ENCODE measurements at regions not wholly inside any gene's neighbourhood (a gene's known extent, or its start where the extent isn't known, plus 50 kb on each side); places are given as distances from the start of the nearest gene placed in this dataset.

- no peak for DNase-seq
Observed at GRCh38 chr1:48164571-48164970, 57.9 kb upstream of the SLC5A9 start.

GRCh38 chr1:48160486-48161132 lies 61.9 kb upstream of the SLC5A9 start:
- DNase-seq: no peak

- no peak for DNase-seq
Observed at GRCh38 chr1:48139275-48139674, 83.2 kb upstream of the SLC5A9 start.

DNA sequence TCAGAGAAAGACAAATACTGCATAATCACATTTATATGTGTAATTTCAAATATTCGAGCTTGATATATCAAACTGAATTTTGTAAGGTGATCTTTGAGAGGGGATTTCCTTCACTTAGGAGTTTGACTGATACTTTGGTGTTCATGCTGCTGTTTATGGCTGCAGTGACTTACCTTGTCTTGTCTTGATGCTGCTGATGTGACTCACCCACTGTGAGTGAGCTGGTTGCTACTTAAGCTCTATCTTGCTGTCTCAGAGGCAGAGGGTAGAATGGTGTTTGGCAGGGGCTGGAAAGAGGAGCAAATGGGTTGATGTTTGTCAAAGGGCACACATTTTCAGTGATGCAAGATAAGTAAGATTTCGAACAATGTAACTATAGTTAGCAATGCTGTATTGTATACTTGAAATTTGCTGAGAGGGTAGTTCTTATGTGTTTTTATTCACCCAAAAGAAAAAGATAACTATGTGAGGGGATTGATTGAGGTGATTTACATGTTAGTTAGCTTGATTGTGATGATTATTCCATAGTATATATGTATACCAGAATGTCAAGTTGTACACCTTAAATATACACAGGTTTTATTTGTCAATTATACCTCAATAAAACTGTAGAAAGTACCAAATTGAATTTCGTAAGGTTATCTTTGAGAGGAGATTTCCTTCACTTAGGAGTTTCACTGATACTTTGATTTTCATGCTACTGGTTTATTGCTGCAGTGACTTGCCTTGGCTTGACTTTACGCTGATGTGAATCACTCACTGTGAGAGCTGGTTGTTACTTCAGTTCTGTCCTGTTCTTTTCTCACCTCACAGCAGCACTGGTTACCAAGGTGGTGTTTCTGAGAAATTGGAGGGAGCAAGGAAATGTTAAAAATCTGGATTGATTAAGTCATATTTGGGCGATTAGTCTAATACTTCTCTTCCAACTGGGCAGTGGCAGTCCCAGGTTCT lies 94.5 kb upstream of the SLC5A9 start:
- no peak for DNase-seq

DNA sequence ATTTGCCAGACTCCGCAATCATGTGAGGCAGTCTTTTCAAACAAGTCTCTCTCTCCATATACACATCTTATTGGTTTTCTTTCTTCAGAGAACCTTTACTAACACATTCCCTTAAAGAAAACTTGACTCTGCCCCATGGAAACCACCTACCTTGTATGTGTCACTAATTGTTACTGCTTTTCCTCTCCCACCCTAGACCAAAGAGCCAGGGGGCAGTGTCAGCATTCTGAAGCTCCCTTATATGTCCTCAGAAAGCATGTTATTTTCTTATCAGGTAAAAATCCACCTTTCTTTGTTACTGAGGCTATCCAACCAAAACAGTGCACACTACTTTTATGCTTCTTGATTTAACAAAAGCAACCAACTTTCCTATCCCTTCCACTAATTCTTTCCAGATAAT lies 98.9 kb upstream of the SLC5A9 start:
- no peak for DNase-seq

- DNase-seq: no peak
Observed at GRCh38 chr1:48121955-48122354, 100.6 kb upstream of the SLC5A9 start.

DNA sequence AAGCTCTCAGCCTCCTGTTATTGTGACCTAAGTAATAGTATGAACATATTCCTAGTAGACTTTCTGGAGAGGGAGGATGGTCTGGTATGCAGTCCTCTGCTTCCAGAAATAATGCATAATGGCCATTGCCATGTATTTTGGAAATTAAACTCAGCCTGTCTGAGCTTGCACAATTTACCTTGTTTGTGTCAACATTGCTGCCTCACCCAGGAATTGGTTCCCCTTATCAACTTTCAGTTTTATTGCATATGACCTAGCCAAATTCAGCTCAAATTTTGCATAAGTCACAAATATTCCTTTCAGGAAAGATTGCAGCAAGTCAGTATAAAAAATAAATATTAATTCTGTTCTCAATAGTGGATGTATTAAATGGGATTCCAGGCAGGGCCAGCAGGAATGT lies 101.9 kb upstream of the SLC5A9 start:
- DNase-seq: peak; percentile 8

DNA sequence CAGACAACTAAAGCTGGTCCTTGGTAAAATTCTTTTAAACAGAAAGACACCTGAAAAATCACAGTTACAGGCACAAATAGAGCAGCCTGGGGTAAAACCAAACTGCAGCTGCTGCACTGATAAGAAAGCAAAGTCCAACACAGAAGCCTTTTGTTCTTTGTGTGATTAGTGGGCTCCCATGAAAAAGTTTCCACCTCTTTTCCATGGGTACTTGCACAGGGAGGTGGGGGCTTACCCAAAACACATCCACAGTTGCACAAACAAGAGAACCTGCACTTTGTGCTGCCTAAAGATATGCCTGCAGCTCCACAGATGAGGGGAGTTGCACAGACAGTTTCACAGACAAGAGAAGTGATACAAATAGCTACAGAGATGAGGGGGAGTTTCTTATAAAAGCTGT lies 106.7 kb upstream of the SLC5A9 start:
- DNase-seq: no peak

- no peak for DNase-seq
Observed at GRCh38 chr1:48114596-48115382, 107.7 kb upstream of the SLC5A9 start.

GRCh38 chr1:48109390-48110013 lies 112.3 kb upstream of the TRABD2B start:
- peak; percentile 67 for DNase-seq

DNA sequence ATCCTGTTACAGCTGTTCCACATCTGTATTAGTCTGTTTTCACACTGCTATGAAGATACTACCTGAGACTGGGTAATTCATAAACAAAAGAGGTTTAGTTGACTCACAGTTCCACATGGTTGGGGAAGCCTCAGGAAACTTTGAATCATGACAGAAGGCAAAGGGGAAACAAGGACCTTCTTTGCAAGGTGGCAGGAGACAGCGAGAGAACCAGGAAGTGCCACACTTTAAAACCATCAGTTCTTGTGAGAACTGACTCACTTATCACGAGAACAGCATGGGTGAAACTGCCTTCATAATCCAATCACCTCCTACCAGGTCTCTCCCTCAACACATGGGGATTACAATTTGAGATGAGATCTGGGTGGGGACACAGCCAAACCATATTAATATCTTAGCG lies 110.3 kb upstream of the TRABD2B start:
- peak; percentile 41 for DNase-seq

DNA sequence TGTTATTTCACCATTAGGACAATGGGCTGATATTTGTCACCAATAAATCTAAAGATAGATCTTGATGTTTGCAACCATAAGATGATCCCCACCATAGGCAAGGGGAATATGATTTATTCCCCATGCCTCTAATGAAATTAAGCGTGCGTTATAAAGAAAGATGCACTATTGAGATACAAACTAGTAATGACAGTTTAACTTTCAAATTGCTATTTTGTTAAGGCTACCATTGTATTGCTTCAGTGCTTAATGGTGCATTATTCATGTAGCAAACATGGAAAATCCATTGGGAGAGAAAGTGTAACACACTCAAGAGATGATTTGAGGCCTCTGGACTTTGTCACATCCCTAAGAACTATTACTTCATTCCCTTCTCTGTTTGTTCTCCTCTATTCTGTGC lies 108.9 kb upstream of the TRABD2B start:
- no peak for DNase-seq

GRCh38 chr1:48105165-48105564 lies 108.0 kb upstream of the TRABD2B start:
- peak; percentile 12 for DNase-seq

GRCh38 chr1:48103495-48103894 lies 106.3 kb upstream of the TRABD2B start:
- no peak for DNase-seq

DNA sequence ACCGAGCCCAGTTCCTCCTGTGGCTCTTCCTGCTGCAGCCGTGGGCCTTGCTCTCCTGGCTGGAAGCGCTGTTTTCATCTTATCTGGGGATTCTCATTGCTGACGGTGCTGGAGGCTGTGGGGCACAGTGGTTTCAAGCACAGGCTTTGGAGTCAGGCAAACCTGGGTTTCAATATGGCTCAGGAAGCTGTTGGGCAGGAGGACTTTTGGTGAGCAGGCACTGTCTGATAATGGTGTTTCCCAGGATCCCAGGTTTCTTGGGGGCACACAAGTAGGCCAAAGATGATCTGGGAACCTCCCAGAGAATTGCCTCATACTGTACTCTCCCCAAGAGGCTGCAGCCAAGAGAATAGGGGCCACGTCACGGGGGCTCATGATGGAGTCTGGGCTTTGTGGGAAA lies 105.6 kb upstream of the TRABD2B start:
- DNase-seq: no peak

DNA sequence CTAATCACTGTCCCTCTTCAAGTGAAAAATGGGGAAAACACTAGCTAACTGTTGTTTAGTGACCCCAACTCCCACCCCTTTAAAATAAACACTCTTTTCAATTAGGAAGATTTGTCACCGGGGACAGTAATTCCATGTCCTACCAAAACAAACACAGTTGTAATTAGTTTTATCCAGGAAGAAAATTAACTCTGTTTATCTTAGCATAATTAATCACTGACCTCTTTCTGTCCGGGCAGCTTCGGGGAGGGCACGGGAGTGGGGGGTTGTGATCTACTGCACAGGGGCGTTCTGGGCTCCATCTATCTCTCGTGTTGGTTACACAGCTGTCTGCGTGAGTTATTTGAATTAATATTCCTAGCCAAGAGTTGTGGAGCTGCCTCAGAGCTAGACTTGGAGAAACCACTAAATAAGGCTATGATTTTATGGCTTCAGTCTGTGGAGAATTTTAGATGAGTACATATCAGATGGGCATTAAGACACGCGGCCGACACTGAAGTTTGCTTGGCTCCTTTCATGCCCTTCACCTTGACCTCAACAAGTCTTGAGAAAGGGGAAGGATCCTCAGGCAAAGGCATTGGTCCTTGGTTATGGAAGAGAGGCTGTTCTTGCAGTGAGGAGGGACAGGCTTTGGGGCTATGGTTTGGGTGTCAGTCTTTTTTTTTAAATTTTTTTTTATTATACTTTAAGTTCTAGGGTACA lies 102.0 kb upstream of the TRABD2B start:
- no peak for DNase-seq

DNA sequence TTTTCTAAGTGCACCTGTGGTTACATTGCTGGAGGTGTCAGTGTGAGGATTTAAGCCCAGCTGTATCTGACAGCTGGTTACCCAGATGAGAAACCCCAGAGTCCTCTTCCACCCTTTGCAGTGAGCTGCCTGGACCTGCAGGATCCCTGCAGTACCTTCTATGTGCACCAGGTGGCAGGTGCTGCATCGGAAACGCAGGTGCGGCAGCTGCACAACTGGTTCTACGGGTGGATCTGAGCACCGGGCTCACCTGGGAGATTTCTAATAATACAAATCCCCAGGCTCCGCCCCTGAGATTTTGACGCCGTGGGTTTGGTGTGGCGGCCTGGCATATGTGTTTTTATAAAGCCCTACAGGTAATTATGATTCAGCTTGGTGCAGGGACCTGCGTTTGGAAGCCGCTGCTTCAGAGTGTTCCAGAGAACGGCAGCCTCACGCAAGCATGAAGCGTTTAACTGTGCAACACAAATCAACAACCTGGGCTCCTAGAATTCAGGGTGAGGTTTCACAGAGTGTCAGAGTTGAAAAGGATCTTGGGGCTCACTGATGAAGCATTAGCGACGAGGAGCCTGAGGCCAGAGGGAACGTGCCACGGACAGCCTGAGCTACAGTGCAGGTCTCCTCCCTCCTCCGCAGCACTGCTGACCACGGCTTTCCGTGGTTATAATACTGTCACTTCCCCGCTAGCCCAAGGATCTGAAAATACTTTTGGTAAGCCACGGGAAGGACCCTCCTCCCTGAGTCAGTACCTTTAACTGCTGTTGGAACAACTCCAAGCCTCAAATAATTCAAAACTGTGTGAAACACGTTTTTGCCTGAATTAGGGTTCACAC lies 96.7 kb upstream of the TRABD2B start:
- DNase-seq: peak; percentile 76

GRCh38 chr1:48093147-48093546 lies 96.0 kb upstream of the TRABD2B start:
- no peak for DNase-seq

DNA sequence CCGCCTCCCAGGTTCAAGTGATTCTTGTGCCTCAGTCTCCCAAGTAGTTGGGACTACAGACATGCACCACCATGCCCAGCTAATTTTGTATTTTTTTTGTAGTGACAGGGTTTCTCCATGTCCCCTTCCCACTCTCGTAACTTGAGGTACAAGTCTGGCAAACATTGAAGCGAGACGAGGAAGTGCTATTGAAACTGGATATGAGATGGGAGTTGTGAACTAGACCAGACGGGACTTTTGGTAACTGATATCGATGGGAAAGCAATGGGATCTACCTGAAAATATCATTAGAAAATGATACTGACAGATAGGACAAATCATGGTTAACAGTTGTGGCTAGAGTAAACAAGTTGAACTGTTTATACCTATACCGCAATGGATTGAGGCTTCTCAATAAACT lies 95.2 kb upstream of the TRABD2B start:
- DNase-seq: no peak

- no peak for DNase-seq
Observed at GRCh38 chr1:48089356-48089891, 92.2 kb upstream of the TRABD2B start.

DNA sequence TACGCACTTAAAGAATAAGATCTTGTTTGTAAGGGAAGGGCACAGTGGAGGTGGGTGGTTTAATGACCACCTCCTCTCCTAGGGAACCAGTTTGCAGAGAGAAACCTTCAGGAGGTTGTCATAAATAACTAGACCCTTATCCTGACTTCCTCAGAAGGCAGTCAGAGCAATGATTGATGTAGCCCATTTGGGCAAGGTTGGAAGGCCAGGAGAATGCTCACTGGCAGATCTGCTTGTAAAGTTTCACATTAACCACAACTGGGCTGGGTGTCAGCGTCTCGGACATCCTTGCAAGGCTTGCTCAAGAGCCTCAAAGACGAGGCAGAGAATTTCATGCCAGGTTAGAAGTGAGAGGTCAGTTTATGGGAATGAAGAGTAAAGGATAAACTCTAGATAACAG lies 87.6 kb upstream of the TRABD2B start:
- no peak for DNase-seq

Measured in hematopoietic multipotent progenitor cell treated with erythropoietin and hydrocortisone succinate and interleukin-3 and kit ligand, for 4 days (in vitro differentiated cells).